Pons (tissue), 1 donor: ENCODE measurements at regions not wholly inside any gene's neighbourhood (a gene's known extent, or its start where the extent isn't known, plus 50 kb on each side); places are given as distances from the start of the nearest gene placed in this dataset.

ENCODE experiments used
- DNase-seq: peaks from one replicate; pipeline ENCODE4 v3.0.0-alpha.2; 2016; ENCODE audit warnings: low spot score

DNA sequence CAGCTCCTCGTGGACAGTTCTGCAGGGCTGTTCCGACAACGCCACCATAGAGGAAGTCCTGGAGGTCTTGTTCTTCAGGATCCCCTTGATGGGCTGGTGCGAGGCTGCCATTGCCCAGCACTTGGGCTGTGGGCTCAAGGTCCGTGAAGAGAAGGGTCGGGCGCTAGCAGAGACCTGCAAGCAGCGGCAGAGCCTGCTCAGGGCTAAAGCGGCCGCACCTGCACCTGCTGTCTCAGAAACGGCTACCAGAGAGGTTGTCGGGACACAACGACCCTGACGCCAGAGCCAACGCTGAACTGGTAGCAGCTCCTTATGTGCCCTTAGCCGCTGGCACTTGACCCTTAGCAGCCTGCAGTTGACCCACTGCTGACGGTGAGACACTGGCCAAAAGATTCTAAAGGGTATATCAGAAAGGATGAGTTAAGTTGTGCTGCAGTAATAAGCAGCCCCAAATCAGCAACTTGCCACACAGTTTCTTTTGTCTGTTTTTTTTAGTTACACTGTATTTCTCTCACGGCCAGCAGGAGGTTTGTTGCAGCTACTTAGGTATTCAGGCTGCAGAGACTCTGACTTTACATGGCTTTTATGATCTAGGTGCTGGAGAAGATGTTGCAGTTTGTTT lies 55.5 kb upstream of the ST6GAL2 start:
- DNase-seq: no peak

- no peak for DNase-seq
Measured at GRCh38 chr2:106943468-106944200, 57.7 kb upstream of the ST6GAL2 start.

DNA sequence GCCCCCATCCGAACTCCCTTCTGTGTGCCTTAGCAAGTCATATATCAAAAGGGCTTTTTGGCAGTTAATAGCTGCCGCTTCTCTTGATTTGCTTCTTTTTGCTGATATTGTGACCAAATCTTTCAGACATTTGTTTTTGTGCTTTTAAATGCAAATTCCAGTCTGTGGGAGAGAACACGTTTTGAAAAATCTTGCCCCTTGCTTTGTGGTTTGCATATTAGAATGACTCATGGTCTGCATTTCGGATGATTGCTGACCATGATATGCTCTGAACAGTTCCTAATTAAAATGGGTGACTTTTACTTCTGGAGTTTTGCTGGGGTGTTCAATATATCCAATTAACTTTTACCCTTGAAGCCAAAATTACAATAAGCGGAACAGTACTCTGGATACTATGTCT lies 58.2 kb upstream of the ST6GAL2 start:
- DNase-seq: no peak

DNA sequence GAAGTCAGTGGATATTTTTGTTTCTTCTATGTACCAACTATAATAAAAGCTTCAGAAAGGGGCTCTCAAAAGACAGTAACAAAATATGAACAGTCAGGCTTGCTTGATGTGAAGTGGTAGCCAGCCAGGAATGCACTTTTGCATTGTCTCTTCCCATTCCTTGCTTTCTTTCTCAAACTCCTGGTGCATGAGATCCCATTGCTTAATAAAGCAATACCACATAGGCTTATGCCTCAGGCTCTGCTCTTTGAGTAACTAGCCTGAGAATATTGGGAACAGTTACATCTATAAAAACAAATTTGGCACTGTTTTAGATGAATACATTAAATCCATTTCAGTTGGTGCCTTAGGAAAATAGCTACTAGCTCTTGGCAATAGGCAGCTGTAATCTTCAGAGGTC lies 62.6 kb upstream of the ST6GAL2 start:
- no peak for DNase-seq

- no peak for DNase-seq
Measured at GRCh38 chr2:106953236-106953635, 67.3 kb upstream of the ST6GAL2 start.

- no peak for DNase-seq
Measured at GRCh38 chr2:106953779-106954178, 67.8 kb upstream of the ST6GAL2 start.

DNA sequence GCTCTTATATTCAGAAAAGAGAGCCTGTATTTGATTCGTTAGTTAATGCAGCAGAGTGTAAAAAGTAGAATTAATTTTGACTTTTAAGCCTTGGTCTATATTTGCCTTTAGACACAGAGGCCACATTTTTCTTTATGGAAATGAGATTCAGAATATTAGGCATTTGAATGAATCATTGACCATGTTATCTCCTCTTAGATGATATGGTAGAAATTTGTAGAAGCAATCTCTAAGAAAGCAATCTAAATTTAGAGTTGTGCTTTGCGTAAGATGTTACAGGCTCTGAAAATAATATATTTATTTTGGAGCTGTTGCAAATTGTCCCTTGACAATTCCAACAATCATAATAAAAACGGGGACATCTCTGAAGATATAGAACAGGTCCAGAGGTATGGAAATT lies 68.3 kb upstream of the ST6GAL2 start:
- no peak for DNase-seq

- no peak for DNase-seq
Measured at GRCh38 chr2:106956416-106956815, 70.4 kb upstream of the ST6GAL2 start.

DNA sequence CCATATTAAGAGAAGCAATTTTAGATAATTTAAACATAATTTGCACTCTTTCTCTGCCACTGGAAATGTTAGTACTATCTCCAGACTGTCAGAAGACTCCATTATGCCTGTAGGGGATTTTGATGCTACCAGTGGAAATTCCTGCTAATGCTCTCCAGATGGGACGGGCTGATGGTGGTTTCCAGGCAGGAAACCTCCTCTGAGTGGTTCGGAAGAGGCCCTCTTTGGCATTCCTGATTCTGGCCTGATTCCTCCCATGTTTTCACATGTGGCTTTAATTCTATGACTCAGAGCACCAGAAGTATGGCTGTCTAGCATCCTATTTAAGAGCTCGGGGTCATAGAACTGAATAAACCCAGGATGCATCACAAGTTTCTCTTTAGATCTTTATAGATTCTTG lies 70.9 kb upstream of the ST6GAL2 start:
- DNase-seq: no peak

- DNase-seq: no peak
Measured at GRCh38 chr2:106959975-106960682, 74.2 kb upstream of the ST6GAL2 start.

- DNase-seq: no peak
Measured at GRCh38 chr2:106960683-106961161, 74.8 kb upstream of the ST6GAL2 start.

DNA sequence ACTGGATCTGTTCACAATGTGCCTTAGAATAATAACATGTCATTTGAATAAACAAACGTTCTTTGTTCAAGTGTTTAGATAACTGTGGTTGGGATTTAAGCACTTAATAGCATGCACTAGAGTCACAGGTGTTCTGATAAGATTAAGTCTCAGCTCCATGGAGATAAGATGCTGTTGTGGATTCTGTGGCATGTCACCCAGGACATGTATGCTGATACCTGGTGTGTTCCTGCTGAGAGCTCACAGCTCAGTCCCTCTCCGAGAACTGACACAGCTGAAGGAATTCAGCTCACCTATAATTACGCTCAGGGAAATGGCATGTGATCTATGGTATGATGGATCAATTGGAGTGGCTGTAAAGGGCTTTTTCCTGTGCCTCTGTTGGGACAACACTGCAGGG lies 75.4 kb upstream of the ST6GAL2 start:
- no peak for DNase-seq

DNA sequence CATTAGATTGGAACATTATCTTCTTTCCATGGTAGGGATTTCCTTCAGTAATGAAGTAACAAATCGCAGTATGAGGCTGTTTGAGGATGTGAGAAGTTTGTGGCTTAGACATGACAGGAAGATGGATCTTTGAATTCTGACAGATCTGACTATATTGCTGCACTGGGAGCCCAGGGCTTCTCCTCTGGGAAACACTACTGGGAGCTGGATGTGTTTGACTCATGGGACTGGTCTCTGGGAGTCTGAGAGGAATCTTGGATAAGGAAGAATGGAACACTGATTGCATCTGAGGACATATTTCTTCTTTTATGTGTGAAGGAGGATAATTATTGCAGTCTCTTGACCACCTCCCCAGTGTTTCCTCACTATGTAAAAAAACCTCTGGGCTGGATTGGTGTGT lies 77.2 kb upstream of the ST6GAL2 start:
- no peak for DNase-seq

DNA sequence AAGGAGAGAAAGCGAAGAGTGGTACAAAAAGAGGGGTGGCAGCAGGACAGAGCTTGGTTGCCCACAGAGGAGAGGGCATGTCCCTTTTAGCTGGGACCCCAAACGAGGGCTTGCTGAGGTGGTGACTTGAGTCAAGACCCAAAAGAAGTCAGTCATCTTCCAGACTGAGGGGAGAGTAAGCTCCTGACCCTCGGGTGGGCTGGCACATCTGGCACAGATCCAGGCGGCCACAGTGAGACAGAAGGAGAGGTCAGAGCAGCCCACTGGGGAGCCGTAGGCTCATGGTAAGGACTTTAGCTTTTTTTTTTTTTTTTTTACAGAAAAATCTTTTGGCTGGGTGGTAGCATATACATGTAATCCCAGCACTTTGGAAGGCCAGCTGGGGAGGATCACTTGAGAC lies 77.9 kb upstream of the ST6GAL2 start:
- no peak for DNase-seq

- no peak for DNase-seq
Measured at GRCh38 chr2:106965611-106966010, 79.6 kb upstream of the ST6GAL2 start.

DNA sequence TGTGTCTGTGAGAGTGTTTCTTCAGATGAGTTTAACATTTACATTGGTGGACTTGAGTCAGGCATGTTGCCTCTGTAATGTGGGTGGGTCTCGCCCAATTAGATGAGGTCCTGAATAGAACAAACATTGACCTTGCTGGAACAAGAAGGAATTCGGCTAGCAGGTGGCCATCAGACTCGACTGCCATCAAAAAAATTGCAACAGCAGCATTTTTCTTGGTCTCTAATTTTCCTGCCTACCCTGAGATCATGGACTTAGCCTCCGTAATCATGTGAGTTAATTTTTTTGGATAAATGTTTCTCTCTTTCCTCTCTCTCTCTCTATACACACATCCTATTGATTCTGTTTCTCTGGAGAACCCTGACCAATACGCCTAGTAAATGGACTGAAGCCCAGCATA lies 83.8 kb upstream of the ST6GAL2 start:
- no peak for DNase-seq

DNA sequence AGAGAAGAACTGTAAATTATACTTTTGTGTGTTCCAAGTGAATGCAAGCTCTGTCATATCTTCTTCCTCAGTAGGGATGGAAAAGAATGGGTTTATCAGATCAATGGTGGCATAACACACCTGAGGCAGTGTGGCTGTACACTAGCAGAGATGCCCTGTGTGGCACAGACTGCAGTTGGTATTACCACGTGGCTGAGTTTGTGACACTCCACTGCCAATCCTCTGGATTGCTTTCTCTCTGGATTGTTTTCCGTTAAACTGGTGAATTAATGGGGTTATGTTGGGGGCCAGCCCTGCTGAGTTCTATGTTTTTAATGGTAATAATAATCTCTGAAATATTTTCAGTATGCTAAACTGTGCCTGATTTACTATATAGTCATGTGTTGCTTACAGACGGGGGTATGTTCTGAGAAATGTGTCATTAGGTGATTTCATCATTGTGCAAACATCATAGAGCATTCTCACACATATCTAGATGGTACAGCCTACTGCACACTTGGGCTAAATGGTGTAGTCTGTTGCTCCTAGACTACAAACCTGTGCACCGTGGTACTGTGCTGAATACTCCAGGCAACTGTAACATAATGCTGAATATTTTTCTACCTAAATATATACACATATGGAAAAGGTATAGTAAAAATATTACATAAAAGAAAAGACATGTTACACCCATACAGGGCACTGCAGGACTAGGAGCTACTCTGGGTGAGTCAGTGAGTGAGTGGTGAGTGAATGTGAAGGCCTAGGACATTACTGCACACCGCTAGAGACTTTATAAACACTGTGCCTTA lies 84.7 kb upstream of the ST6GAL2 start:
- DNase-seq: no peak

GRCh38 chr2:106972782-106973181 lies 86.8 kb upstream of the ST6GAL2 start:
- DNase-seq: no peak

- DNase-seq: no peak
Measured at GRCh38 chr2:106974891-106975290, 88.9 kb upstream of the ST6GAL2 start.

- DNase-seq: no peak
Measured at GRCh38 chr2:106975641-106976040, 89.7 kb upstream of the ST6GAL2 start.

GRCh38 chr2:106976548-106976947 lies 90.6 kb upstream of the ST6GAL2 start:
- DNase-seq: no peak

DNA sequence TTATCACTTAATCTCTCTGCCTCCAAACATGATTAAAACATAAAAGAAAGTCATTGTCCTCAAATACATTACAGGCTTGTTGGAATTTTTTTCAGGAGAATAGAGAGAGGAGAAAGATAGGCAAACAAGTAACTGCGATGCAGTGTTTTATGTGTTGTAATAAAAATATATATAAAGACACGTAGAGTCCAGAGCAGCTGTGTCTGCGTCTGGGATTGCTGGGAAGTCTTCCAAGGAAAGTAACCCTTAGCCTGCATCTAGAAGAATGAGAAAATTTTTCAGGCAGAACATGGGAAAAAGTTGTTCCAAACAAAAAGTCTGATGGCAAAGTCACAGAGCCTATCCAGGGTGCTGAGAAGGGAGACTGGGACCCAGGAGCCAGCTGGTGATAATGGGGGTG lies 91.8 kb upstream of the ST6GAL2 start:
- DNase-seq: no peak
